ENCODE measurements at regions not wholly inside any gene's neighbourhood (a gene's known extent, or its start where the extent isn't known, plus 50 kb on each side); places are given as distances from the start of the nearest gene placed in this dataset.
A peak's percentile ranks its signal among the peaks of the same experiment; 100 is the strongest.

- TF ChIP-seq ZFX (CRISPR knock-in tag; IDR thresholded peaks at IDR 0.05; ENCODE audit: low read depth) (no peak), ZSCAN12 (CRISPR knock-in tag; IDR thresholded peaks at IDR 0.05) (no peak)
Measured at GRCh38 chr18:51545446-51545845, 348.0 kb upstream of the MEX3C start (continued).

- Histone ChIP-seq H3K79me2 (ENCODE audit: insufficient read depth, low read length) (no peaks in the 10 kb centered on the region), H4K20me1 (ENCODE audit: insufficient read depth, low read length) (no peaks in the 10 kb centered on the region), H3K9ac (ENCODE audit: insufficient read depth, low read depth, low read length) (no peak overlapping the region), H3K9me3 (ENCODE audit: low read length) (no peaks in the 10 kb centered on the region), H3K36me3 (replicated peaks in 1 of 2; ENCODE audit: control insufficient read depth in 1 of 2, insufficient read depth in 2 of 2, low read length in 2 of 2) (no peaks in the 10 kb centered on the region), H3K4me3 (replicated peaks in 1 of 3; ENCODE audit: insufficient read depth in 1 of 3, low read depth in 2 of 3, low read length in 3 of 3) (no peak overlapping the region), H2AFZ (ENCODE audit: low read length) (no peak overlapping the region), H3K4me2 (ENCODE audit: low read depth, low read length) (no peak overlapping the region), H3K4me1 (ENCODE audit: insufficient read depth, low read length) (no peaks in the 10 kb centered on the region), H3K27me3 (ENCODE audit: control insufficient read depth in 1 of 2, insufficient read depth in 2 of 2, low read length in 2 of 2) (peaks cover 0 to 2% of the 10 kb centered on the region in 2 experiments; a peak in 1 of 5 replicates), H3K27ac (ENCODE audit: extremely low read length, insufficient read depth, low read length) (no peak overlapping the region)
- peak; percentile 56; the same call in 1 of the 3 replicates for ATAC-seq
- ChIA-PET POLR2A (no interaction called here), CTCF (ENCODE audit: low intra/inter-chr PET ratio, low total read pairs) (no interaction called here)
- WGBS (ENCODE audit: low lambda C conversion rate), result 33% methylated on average over 2 of the region's 2 CpGs
- TF ChIP-seq CEBPB (IDR thresholded peaks at IDR 0.05; ENCODE audit: borderline replicate concordance, low read depth, low read length) (peak; percentile 8; the same call in 1 of the 2 replicates), BCL6 (CRISPR knock-in tag; IDR thresholded peaks at IDR 0.05) (no peak), NCOR1 (IDR thresholded peaks at IDR 0.05; ENCODE audit: borderline replicate concordance, low read length) (no peak), HNF4A (CRISPR knock-in tag; IDR thresholded peaks at IDR 0.05) (0 out of 2 replicates have a peak, but pooled peaks have one; percentile 32), RBFOX2 (IDR thresholded peaks at IDR 0.05; ENCODE audit: low read depth, low read length) (no peak)
- TF ChIP-seq, protein P1, sequence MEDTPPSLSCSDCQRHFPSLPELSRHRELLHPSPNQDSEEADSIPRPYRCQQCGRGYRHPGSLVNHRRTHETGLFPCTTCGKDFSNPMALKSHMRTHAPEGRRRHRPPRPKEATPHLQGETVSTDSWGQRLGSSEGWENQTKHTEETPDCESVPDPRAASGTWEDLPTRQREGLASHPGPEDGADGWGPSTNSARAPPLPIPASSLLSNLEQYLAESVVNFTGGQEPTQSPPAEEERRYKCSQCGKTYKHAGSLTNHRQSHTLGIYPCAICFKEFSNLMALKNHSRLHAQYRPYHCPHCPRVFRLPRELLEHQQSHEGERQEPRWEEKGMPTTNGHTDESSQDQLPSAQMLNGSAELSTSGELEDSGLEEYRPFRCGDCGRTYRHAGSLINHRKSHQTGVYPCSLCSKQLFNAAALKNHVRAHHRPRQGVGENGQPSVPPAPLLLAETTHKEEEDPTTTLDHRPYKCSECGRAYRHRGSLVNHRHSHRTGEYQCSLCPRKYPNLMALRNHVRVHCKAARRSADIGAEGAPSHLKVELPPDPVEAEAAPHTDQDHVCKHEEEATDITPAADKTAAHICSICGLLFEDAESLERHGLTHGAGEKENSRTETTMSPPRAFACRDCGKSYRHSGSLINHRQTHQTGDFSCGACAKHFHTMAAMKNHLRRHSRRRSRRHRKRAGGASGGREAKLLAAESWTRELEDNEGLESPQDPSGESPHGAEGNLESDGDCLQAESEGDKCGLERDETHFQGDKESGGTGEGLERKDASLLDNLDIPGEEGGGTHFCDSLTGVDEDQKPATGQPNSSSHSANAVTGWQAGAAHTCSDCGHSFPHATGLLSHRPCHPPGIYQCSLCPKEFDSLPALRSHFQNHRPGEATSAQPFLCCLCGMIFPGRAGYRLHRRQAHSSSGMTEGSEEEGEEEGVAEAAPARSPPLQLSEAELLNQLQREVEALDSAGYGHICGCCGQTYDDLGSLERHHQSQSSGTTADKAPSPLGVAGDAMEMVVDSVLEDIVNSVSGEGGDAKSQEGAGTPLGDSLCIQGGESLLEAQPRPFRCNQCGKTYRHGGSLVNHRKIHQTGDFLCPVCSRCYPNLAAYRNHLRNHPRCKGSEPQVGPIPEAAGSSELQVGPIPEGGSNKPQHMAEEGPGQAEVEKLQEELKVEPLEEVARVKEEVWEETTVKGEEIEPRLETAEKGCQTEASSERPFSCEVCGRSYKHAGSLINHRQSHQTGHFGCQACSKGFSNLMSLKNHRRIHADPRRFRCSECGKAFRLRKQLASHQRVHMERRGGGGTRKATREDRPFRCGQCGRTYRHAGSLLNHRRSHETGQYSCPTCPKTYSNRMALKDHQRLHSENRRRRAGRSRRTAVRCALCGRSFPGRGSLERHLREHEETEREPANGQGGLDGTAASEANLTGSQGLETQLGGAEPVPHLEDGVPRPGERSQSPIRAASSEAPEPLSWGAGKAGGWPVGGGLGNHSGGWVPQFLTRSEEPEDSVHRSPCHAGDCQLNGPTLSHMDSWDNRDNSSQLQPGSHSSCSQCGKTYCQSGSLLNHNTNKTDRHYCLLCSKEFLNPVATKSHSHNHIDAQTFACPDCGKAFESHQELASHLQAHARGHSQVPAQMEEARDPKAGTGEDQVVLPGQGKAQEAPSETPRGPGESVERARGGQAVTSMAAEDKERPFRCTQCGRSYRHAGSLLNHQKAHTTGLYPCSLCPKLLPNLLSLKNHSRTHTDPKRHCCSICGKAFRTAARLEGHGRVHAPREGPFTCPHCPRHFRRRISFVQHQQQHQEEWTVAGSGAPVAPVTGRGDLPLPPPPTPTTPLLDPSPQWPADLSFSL (CRISPR knock-in tag; IDR thresholded peaks at IDR 0.05), result no peak
- in situ Hi-C loops (cut with HindIII; ENCODE audit: extremely low pct_ligation_motif_present, low pct_unique_long_range_greater_than_20kb), result no loop called here
- no peak for DNase-seq (ENCODE audit: low spot score)
- no peak for FAIRE-seq
- BruUV-seq (replicated peaks), result no TSS peak
- intact Hi-C loops (cut with micrococcal nuclease; ENCODE audit: unreplicated experiment), result no loop called here
Measured at GRCh38 chr18:51559198-51559901, 361.9 kb upstream of the MEX3C start.

Measured in HepG2 (cell line).